Keratinocyte (primary cell): ENCODE measurements at regions not wholly inside any gene's neighbourhood (a gene's known extent, or its start where the extent isn't known, plus 50 kb on each side); places are given as distances from the start of the nearest gene placed in this dataset.

Experiments used
- DNase-seq: peaks from one replicate; pipeline ENCODE4 v3.0.0-alpha.2; 2011; ENCODE audit warnings: low read depth, missing footprints, low spot score
- FAIRE-seq: peaks from 2 replicates; lab custom pipeline; 2011; peaks lifted over from hg19 to GRCh38; lab: Jason Lieb, UNC
- H2AFZ ChIP-seq: 2 replicates; pipeline ENCODE4 v1.6.0; 2012; ENCODE audit warnings: low read length, control low read depth, inconsistent platforms; ENCODE audit not compliant: control insufficient read depth
- H3K27ac ChIP-seq: 2 replicates; pipeline ENCODE4 v1.5.1; 2011; ENCODE audit warnings: low read length; ENCODE audit not compliant: control insufficient read depth, insufficient read depth
- H3K27me3 ChIP-seq: 3 replicates; pipeline ENCODE4 v1.6.0; 2011; ENCODE audit warnings: low read length; ENCODE audit not compliant: control insufficient read depth, insufficient read depth; ENCODE audit errors: extremely low read depth
- H3K36me3 ChIP-seq, 2 experiments: 2 replicates in 1 of 2; 3 replicates in 1 of 2; pipeline ENCODE4 v1.5.1; 2011; ENCODE audit warnings: low read length in 2 of 2, mild to moderate bottlenecking in 1 of 2; ENCODE audit not compliant: control insufficient read depth in 2 of 2, insufficient read depth in 2 of 2; ENCODE audit errors: extremely low read depth in 1 of 2
- H3K4me1 ChIP-seq: 3 replicates; pipeline ENCODE4 v1.5.1; 2011; ENCODE audit warnings: low read length; ENCODE audit not compliant: control insufficient read depth, insufficient read depth; ENCODE audit errors: extremely low read depth
- H3K4me2 ChIP-seq: 3 replicates; pipeline ENCODE4 v1.6.0; 2011; ENCODE audit warnings: low read depth, low read length; ENCODE audit not compliant: control insufficient read depth, insufficient read depth; ENCODE audit errors: extremely low read depth
- H3K4me3 ChIP-seq, 3 experiments: fragments of 200-600 bp in 1 of 3; sonication (generic) in 1 of 3; 2 replicates in 2 of 3; 3 replicates in 1 of 3; pipeline ENCODE4 v1.5.1; 2011 to 2016; ENCODE audit warnings: low read length in 3 of 3, mild to moderate bottlenecking in 3 of 3, control low read depth in 2 of 3, inconsistent platforms in 1 of 3, low read depth in 1 of 3, mixed read lengths in 1 of 3, mixed run types in 1 of 3, moderate library complexity in 1 of 3; ENCODE audit not compliant: control insufficient read depth in 2 of 3, insufficient read depth in 2 of 3; ENCODE audit errors: extremely low read depth in 1 of 3
- H3K79me2 ChIP-seq: 2 replicates; pipeline ENCODE4 v1.6.0; 2012; ENCODE audit warnings: low read length; ENCODE audit not compliant: control insufficient read depth, insufficient read depth
- H3K9ac ChIP-seq: 3 replicates; pipeline ENCODE4 v1.6.0; 2011; ENCODE audit warnings: low read length; ENCODE audit not compliant: control insufficient read depth, insufficient read depth; ENCODE audit errors: extremely low read depth
- H3K9me1 ChIP-seq: 3 replicates; pipeline ENCODE4 v1.6.0; 2011; ENCODE audit warnings: low read length; ENCODE audit not compliant: control insufficient read depth, insufficient read depth; ENCODE audit errors: extremely low read depth
- H3K9me3 ChIP-seq: 2 replicates; pipeline ENCODE4 v1.5.1; 2012; ENCODE audit warnings: low read depth, low read length; ENCODE audit not compliant: control insufficient read depth
- H4K20me1 ChIP-seq: 3 replicates; pipeline ENCODE4 v1.6.0; 2011; ENCODE audit warnings: low read length; ENCODE audit not compliant: control insufficient read depth, insufficient read depth; ENCODE audit errors: extremely low read depth
- CTCF ChIP-seq, 3 experiments: IDR thresholded peaks in 1 of 3; conservative IDR thresholded peaks in 1 of 3; optimal IDR thresholded peaks in 1 of 3; 2 replicates in 2 of 3; 3 replicates in 1 of 3; pipeline versions ENCODE3 to v1.5.1; 2011; ENCODE audit warnings: low read length in 3 of 3, mild to moderate bottlenecking in 3 of 3, moderate library complexity in 2 of 3, control low read depth in 1 of 3, inconsistent platforms in 1 of 3; ENCODE audit not compliant: insufficient read depth in 2 of 3; ENCODE audit errors: extremely low read depth in 1 of 3
- EZH2 ChIP-seq: IDR thresholded peaks from one replicate; pipeline ENCODE4 v1.6.1; 2012; ENCODE audit warnings: inconsistent platforms, mild to moderate bottlenecking, low read length, moderate library complexity
- dilution Hi-C: fragments of 300-500 bp; cut with MboI; formaldehyde crosslinking; loops from one replicate; pipeline ENCODE4 v1.7.0; 2020; ENCODE audit warnings: low sequenced_read_pairs; ENCODE audit not compliant: extremely low pct_ligation_motif_present

GRCh38 chr3:80086426-80086825 lies 318.6 kb upstream of the ROBO1 start:
- no peaks in the 10 kb centered on the region for H4K20me1 ChIP-seq
- H3K9me1 ChIP-seq, result no peaks in the 10 kb centered on the region
- H3K9ac ChIP-seq, result no peak overlapping the region
- no peak overlapping the region for H3K4me3 ChIP-seq
- no peaks in the 10 kb centered on the region for H3K27me3 ChIP-seq
- H3K27ac ChIP-seq, result no peak overlapping the region
- H3K9me3 ChIP-seq, result no peaks in the 10 kb centered on the region
- no peaks in the 10 kb centered on the region for H3K36me3 ChIP-seq
- TF ChIP-seq CTCF (optimal IDR thresholded peaks at IDR 0.05 in 1 of 3, IDR thresholded peaks at IDR 0.05 in 1 of 3, conservative IDR thresholded peaks at IDR 0.05 in 1 of 3; ENCODE audit: extremely low read depth in 1 of 3, insufficient read depth in 2 of 3, low read length in 3 of 3) (no peak), EZH2 (no peak)
- no peak overlapping the region for H3K4me2 ChIP-seq
- FAIRE-seq, result no peak
- H3K79me2 ChIP-seq, result no peaks in the 10 kb centered on the region
- dilution Hi-C loops, result no loop called here
- DNase-seq, result no peak
- H2AFZ ChIP-seq, result no peak overlapping the region
- H3K4me1 ChIP-seq, result peaks cover 8% of the 10 kb centered on the region

- dilution Hi-C loops, result no loop called here
- no peak for FAIRE-seq
- H2AFZ ChIP-seq, result no peak overlapping the region
- TF ChIP-seq CTCF (optimal IDR thresholded peaks at IDR 0.05 in 1 of 3, IDR thresholded peaks at IDR 0.05 in 1 of 3, conservative IDR thresholded peaks at IDR 0.05 in 1 of 3; ENCODE audit: extremely low read depth in 1 of 3, insufficient read depth in 2 of 3, low read length in 3 of 3), result no peak
- no peak for TF ChIP-seq EZH2
- no peaks in the 10 kb centered on the region for H3K9me3 ChIP-seq
- no peak overlapping the region for H3K9ac ChIP-seq
- no peak overlapping the region for H3K4me3 ChIP-seq
- H3K4me2 ChIP-seq, result no peak overlapping the region
- no peaks in the 10 kb centered on the region for H3K4me1 ChIP-seq
- no peak for DNase-seq
- no peaks in the 10 kb centered on the region for H3K79me2 ChIP-seq
- no peak overlapping the region for H3K27ac ChIP-seq
- no peaks in the 10 kb centered on the region for H3K36me3 ChIP-seq
- no peaks in the 10 kb centered on the region for H4K20me1 ChIP-seq
- no peaks in the 10 kb centered on the region for H3K27me3 ChIP-seq
- no peaks in the 10 kb centered on the region for H3K9me1 ChIP-seq
Measured at GRCh38 chr3:80079886-80080285, 312.1 kb upstream of the ROBO1 start.
